GDM1 (cell line): ENCODE measurements at regions not wholly inside any gene's neighbourhood (a gene's known extent, or its start where the extent isn't known, plus 50 kb on each side); places are given as distances from the start of the nearest gene placed in this dataset.

Experiments
- DNase-seq: peaks from one replicate; lab custom pipeline; 2025; lab: John Stamatoyannopoulos, UW

- DNase-seq = no peak
Observed at GRCh38 chr1:11338284-11338924, 65.4 kb downstream of the UBIAD1 start.

- no peak for DNase-seq
Observed at GRCh38 chr1:11339346-11340232, 66.6 kb downstream of the UBIAD1 start.

- no peak for DNase-seq
Observed at GRCh38 chr1:11340233-11340632, 67.2 kb downstream of the UBIAD1 start.

GRCh38 chr1:11341901-11342552 is 69.0 kb downstream of the UBIAD1 start:
- DNase-seq = no peak

- no peak for DNase-seq
Observed at GRCh38 chr1:11342621-11343032, 69.6 kb downstream of the UBIAD1 start.

- DNase-seq = no peak
Observed at GRCh38 chr1:11345971-11346715, 73.1 kb downstream of the UBIAD1 start.

- peak; percentile 27 for DNase-seq
Observed at GRCh38 chr1:11350265-11350664, 77.3 kb downstream of the UBIAD1 start.

- no peak for DNase-seq
Observed at GRCh38 chr1:11352058-11352715, 79.2 kb downstream of the UBIAD1 start.

- DNase-seq = peak; percentile 36
Observed at GRCh38 chr1:11352816-11353799, 80.1 kb downstream of the UBIAD1 start.

- no peak for DNase-seq
Observed at GRCh38 chr1:11354893-11355553, 82.0 kb downstream of the UBIAD1 start.

- no peak for DNase-seq
Observed at GRCh38 chr1:11355559-11356475, 82.8 kb downstream of the UBIAD1 start.

- DNase-seq = no peak
Observed at GRCh38 chr1:11357276-11357675, 84.3 kb downstream of the UBIAD1 start.

- no peak for DNase-seq
Observed at GRCh38 chr1:11358984-11359383, 86.0 kb downstream of the UBIAD1 start.

GRCh38 chr1:11362547-11363021 is 89.6 kb downstream of the UBIAD1 start:
- DNase-seq = no peak

GRCh38 chr1:11364170-11364569 is 91.2 kb downstream of the UBIAD1 start:
- no peak for DNase-seq

- DNase-seq = no peak
Observed at GRCh38 chr1:11365744-11366387, 92.9 kb downstream of the UBIAD1 start.

- DNase-seq = no peak
Observed at GRCh38 chr1:11373029-11373894, 100.3 kb downstream of the UBIAD1 start.
